ENCODE measurements at regions not wholly inside any gene's neighbourhood (a gene's known extent, or its start where the extent isn't known, plus 50 kb on each side); places are given as distances from the start of the nearest gene placed in this dataset.
"Not testable (repeated sequence)": the region's sequence is repeated elsewhere in the genome, so short reads cannot be mapped to it uniquely, and the experiment has no call there.

DNA sequence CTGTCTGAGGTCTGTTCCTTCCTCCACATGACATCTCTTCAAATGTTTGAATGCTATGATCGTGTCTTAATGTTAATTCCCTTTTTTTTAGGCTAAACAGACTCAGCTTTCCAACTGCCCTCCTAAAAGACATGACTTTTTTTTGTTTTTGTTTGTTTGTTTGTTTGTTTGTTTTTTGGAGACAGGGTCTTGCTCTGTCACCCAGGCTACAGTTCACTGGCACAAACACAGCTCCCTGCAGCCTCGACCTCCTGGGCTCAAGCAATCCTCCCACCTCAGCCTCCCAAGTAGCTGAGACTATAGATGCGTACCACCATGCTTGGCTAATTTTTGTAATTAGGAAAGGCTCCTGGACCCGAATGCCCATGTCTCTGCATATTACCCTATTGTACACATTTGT lies 176.5 kb downstream of the ABCA8 start:
- no peak for DNase-seq

- DNase-seq = no peak
These were observed 176.9 kb upstream of the FAM20A start for GRCh38 chr17:68777856-68778694.

DNA sequence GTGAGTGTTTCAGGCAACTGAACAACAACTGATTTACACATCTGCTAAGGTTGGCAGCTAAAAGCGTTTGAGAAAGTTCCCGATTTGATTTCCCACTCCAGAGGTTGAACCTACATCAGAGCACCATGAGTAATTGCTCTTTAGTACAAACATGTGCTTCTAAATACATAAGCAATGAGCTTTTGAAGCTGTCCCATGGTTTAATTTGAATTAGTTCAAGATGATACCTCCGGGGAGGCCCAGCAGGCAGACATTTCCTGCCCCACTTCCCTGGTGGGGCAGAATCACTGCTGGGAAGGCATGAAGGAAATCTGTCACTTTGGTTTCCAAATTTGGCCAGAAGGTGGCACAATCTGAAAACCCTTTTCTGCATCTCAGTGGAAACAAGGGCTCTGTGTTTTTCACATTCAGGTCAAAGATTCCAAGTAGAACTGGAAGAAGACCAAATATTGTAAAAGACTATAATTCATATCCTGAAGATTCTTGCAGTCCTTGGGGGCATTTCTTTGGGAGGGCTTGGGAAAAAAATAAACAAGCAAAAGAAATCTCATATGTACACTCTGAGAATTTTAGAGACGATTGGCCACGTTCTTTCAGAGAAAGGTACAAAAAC lies 176.2 kb upstream of the FAM20A start:
- peak; percentile 66 for DNase-seq

GRCh38 chr17:68776451-68776850 lies 175.3 kb upstream of the FAM20A start:
- DNase-seq = no peak

DNA sequence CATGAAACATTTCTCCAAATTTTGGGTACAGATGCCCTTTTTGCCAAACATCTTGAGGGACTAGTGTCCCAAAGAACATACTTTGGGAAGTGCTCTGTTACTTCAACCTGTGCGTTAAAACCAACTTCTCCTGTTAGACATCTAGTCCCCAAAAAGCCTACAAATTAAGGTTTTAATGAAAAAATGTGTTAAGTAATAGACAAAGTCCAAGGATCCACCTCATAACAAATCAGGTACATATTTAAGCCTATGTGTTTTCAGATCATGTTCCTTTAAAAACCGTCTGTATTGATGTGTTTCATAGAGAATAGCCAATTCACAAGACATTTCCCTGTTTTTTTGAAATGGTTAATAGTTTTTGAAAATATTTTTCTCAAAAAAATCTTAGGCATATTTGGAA lies 174.8 kb upstream of the FAM20A start:
- DNase-seq = no peak

GRCh38 chr17:68775318-68775717 lies 174.2 kb upstream of the FAM20A start:
- peak; percentile 38 for DNase-seq

DNA sequence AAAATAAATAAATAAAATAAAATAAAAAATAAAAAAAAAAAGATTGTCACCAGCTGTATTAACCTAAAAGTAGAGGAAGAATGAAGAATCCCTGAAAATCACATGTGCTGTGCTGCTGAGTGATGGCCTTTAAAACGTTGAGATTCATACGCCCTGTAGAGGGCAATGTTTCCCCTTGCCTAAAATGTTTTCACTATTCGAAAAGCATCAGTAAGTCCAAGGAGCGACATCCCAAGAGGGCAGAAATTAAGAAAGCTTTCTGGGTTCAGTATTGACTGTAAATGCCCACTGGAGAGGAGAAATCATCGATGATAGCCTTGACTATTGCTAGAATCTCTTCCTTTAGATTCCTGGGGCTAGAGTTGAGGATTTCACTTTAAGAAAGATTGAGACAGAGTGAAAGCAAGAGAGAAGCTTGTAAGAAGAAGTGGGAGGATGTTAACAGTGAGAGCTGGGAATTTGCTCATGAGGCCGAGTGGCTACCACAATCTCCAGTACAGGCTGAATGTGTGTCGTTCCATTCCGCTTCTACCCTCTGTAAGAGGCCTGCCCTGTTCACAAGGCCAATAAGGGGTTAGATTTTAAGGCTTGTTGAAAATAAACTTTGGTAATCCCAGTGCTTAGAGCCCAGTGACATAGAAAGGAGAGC lies 170.8 kb upstream of the FAM20A start:
- peak; percentile 73 for DNase-seq

DNA sequence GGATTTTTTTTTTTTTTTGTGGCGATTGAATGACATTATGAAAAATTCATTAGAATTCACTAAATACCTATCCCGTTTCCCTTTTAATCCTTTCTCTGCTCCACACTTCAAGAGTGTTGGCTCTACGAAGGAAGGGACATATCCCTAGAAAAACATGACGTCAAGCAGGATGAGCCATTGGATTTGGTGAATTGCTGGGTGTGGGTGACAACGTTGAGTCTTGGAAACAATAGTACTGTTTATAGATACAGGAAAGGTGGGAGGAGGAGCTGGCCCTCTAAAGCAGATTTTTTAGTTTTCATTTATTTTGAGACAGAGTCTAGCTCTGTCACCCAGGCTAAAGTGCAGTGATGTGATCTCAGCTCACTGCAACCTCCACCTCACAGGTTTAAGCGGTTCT lies 167.6 kb upstream of the FAM20A start:
- DNase-seq = no peak

GRCh38 chr17:68766640-68767039 lies 165.5 kb upstream of the FAM20A start:
- no peak for DNase-seq

GRCh38 chr17:68763562-68763961 lies 162.4 kb upstream of the FAM20A start:
- peak; percentile 42 for DNase-seq

GRCh38 chr17:68762911-68763310 lies 161.7 kb upstream of the FAM20A start:
- DNase-seq = no peak

GRCh38 chr17:68760141-68760475 lies 158.9 kb upstream of the FAM20A start:
- no peak for DNase-seq

DNA sequence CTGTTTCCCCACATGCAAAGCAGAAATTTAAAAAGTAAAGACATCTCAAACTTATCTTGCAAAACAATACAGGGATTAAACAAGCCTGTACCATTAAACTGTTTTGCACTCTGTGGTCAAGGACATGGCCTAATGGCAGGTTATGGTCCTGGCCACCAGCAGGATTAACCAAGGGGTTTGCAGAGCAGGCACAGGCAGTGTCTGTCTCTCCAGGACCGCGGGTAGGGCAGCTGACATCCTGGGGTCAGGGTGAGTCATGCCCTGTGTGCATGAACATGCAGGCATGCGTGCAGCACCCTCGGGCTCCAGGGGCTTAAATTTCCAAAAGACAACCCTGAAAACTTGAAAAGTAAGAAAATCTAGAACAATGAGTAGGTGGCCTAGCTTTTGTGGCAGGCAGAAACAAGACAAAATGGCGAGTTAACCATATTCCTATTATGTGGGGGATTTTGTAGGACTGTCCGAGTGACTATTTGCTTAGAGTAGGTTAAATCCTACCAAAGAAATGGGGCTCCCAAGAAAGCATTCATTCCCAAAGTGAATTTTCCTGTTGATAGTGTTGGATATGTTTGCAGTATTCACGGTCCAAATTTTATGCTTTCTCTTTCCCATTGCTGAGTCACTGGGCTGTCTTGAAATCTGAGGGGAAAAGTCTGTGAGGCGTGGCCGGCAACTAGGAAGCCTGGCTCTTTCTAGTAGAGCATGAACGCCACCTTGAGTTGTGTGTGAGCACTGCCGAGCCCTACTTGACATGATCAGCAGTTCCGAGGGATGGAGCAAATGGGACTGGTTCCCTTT lies 158.4 kb upstream of the FAM20A start:
- DNase-seq = peak; percentile 90

GRCh38 chr17:68759002-68759342 lies 157.8 kb upstream of the FAM20A start:
- DNase-seq = no peak

DNA sequence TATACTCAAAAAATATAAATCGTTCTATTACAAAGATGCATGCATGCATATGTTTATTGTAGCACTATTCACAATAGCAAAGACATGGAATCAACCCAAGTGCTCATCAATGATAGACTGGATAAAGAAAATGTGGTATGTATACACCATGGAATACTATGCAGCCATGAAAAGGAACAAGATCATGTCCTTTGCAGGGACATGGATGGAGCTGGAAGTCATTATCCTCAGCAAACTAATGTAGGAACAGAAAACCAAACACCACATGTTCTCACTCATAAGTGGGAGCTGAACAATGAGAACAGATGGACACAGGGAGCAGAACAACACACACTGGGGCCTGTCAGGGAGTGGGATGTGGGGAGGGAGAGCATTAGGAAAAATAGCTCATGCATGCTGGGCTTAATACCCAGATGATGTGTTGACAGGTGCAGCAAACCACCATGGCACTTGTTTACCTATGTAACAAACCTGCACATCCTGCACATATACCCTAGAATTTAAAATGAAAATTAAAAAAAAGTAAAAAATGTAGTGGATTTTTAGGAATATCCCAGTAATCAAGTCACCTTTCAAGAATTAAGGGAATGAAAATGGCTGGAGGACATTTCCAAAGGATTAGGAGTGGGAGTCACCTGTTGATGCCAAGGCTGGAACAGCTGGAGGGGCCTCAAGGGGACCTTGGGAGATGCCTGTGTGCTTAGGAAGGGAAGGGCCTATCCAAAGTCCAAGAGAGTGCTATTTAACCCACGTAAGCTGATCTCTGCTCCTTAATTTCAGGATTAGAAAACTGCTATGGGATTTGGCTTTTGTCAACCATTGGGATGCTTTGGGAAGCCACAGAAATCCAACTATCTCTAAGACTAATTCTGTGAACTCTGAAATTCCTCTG lies 156.9 kb upstream of the FAM20A start:
- DNase-seq = not testable (repeated sequence)

DNA sequence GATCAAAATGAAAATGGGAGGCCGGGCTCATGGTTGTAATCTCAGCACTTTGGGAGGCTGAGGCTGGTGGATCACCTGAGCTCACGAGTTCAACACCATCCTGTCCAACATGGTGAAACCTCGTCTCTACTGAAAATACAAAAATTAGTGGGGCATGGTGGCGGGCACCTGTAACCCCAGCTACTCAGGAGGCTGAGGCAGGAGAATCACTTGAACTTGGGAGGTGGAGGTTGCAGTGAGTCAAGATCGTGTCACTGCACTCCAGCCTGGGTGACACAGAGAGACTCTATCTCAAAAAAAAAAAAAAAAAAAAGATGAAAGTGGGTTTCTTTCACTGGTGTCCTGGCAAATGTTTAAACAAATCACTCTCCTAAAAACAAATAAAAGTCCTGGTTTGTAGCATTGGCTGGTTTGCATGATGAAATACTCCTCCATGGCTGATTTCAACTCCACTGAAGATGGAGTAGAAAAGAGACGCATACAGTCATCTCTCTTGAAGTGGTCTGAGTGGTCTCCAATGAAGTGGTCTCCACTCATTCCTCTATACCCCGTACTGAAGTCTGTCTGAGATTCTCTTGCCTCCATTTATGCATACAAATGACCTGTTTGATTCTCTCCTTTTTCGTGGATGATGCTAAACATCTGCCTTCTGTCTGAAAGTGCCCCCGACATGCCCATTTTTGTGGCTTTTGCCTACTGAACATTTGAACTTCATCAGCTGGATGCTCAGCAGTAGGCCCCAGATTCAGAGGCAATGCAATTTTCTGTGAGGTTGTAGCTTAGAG lies 153.0 kb upstream of the FAM20A start:
- DNase-seq = no peak

DNA sequence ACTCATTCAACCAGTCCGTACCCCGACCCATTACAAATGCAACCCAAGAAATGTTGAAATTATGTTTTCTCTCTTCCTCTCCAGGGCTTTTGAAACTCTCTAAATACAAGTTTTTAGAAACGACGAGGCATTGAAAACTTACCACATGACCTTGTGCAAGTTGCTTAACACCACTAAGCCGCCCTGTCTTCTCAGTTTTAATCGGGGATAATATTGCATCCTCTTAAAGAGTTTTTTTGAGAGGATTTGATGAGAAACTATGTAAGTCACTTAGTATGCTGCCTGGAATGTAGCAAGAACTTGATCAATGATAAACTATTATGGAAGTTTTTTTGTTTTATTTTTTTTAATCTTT lies 149.0 kb upstream of the FAM20A start:
- no peak for DNase-seq

DNA sequence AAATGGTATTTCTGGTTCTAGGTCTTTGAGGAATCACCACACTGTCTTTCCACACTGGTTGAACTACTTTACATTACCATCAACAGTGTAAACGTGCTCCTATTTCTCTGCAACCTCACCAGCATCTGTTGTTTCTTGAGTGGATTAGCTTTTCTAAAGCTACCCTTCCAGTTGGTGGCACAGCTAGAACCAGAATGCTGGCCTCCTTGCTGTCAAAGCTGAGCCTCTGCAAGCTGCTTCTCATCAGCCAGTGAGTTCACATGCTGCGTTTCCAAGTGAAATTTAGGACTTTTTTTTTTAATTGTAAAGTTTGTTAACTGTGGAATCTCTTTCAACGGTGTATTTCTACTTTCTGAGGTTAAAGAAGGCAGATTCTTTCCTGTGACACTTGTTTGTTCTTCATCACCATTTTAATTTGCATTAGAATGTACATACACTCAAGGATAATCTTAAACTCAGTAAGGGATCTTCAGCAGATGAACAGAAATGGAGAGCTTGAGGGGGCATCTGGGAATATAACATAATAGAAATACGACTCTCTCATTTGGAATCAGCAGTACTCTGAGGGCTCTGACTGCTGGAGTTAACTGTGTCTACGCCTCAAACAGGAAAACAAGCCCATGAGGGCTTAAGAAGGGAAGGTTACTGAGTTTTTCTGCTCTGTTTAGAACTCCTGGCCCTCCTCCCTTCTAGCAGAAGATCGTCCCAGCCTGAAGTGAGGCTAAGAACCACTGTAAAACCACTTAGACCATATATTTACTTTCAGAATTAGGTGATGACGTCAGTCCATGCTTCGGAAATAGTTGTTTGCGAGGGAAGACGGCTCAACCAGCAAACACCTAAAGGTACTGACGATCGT lies 148.4 kb upstream of the FAM20A start:
- no peak for DNase-seq

GRCh38 chr17:68748381-68748780 lies 147.2 kb upstream of the FAM20A start:
- DNase-seq = no peak

DNA sequence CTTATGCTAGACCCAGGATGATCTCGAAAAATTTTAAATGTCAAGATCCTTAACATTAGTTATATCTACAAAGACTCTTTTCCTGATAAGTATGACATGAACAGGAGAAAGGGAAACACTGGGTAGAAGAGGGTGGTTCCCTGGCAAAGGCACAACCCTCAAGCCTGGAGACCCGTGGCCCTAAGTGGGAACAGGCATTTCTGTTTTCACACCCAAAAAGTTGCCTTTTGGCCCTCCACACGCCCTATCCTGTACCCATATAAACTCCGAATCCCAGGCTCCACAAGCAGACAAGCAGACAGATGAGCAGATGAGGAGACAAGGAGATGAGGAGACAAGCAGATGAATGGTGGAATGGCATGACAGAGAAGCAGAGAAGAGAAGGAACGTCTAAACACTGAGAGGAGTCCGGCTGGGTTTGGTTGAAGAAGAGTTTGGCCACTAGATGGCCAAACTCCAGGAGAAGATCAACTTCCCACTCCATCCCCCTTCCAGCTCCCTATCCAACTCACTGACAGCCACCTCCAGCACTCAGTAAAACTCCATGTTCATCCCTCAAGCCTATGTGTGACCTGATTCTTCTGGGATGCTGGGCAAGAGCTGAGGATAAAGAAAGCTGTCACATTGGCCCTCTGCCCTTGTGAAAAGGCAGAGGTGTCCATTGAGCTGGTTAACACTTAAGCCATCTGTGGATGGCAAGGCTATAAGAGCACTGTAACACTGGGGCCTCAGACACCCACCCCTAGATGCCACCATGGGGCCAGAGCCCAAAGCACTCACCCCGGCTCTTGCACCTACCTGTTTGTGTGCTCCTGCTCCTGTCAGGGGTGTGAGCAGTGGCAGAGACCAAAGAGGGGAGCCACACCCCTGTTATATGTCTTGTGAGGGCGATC lies 139.6 kb upstream of the FAM20A start:
- DNase-seq = no peak
